MV-4-11 (cell line): ENCODE measurements at regions not wholly inside any gene's neighbourhood (a gene's known extent, or its start where the extent isn't known, plus 50 kb on each side); places are given as distances from the start of the nearest gene placed in this dataset.

ENCODE experiments used
- DNase-seq: peaks from one replicate; lab custom pipeline; 2025; lab: John Stamatoyannopoulos, UW

- peak; percentile 46 for DNase-seq
Observed at GRCh38 chr3:10738688-10739372, 77.2 kb upstream of the SLC6A11 start.

DNA sequence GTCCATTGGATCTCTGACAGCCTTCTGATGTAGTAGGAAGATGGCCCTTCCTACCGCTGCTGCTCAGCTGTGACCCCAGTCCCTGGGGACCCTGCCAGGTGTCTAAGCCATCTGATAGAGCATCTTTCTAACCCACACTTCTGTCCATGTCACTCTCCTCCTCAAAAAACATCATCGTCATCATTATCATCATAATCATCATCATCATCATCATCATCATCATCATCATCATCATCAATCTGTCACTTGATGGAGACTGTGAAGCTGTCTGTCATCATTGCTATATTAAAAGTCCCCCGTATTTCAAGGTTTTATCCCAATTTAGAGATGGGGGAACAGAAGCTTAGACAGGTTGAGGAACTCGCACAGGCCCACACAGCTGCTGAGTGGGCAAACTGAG is 75.1 kb upstream of the SLC6A11 start:
- DNase-seq = no peak

DNA sequence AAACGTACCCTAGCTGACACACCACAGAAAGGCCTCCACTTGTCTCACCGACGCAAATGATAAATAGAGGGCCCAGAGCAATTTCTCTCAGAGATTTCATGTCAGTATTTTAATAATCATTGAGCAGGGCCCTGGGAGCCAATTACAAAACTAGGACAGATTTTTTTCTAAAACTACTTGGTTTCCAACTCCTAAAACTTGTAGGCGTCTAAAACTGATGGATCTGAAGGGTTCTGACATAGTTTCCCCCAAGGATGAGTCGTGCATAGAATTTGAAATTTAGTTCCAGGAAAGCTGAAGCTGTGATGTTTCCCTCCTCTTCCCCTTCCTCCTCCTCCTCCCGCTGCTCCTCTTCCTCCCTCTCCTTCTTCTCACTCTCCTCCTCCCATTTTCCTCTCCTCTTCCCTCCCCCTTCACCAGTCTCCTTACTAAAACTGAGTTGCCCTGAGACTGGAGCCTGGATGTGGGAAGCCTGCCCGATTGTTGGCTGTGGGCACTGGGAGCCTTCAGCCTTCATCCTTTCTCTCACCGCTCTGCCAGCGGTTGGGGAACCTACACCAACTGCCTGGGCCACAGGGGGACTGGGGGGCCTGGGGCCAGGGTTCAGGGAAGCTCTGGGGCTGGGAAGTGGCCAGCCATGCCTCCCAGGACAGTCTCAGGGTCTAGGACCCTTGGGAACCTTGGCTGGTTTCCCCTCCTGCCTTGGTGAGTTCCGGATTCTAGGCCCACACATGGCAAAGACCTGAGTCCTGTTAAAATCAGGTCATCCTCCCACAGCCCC is 73.9 kb upstream of the SLC6A11 start:
- DNase-seq = no peak

- DNase-seq = no peak
Observed at GRCh38 chr3:10743366-10744097, 72.5 kb upstream of the SLC6A11 start.

GRCh38 chr3:10744098-10744465 is 71.9 kb upstream of the SLC6A11 start:
- DNase-seq = peak; percentile 15

DNA sequence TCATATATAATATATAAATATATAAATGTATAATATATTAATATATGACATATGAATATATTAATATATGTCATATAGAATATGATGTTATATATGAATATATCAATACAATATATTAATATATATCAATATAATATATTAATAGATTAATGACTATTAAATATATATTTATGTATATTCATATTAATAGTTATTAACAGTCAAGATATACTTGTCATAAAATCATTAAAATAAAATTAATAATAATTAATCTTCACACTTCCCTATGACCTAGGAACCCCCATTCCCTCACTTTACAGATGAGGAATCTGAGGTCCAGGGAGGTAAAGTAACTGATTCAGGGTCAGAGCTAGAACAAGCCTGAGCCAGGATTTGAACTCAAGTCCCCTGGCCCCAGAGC is 70.6 kb upstream of the SLC6A11 start:
- no peak for DNase-seq

DNA sequence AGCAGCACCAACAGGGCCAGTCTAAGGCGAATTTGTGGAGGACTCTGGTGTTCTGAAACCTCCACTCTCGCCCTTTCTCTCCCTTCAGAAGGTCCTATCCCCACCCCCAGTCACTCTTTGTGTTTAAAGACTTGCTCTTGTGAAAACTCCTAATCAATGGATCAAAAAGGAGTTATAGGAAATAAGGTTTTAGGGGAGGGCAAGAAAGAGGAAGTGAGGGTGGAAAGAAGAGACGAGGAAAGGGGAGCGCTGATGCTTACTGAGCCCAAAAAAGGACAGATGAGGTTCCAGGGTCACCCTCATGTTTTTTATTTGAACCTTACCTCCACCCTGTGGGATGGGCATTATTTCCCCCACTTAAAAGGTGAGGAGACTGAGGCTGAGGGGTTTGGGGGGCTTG is 70.0 kb upstream of the SLC6A11 start:
- DNase-seq = no peak

GRCh38 chr3:10746684-10747083 is 69.3 kb upstream of the SLC6A11 start:
- DNase-seq = no peak

DNA sequence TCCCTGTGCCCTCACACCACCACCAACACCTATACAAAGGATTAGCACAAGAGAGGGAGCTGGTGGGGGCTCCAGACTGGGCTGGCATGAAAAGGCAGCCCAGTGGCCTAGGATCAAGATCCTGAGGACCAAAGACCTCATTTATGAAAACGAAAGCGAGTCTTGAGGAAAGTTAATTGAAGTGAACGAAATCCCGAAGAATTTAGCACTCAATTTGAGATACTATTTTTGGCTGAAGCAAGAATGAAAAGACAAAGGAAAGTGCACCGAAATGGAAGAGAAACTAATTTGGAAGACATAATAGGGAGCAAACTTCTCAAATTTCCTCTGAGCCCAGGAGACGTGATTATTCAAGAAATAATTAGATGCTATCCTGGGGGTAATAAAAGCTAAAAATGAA is 68.7 kb upstream of the SLC6A11 start:
- no peak for DNase-seq

- no peak for DNase-seq
Observed at GRCh38 chr3:10748040-10748439, 68.0 kb upstream of the SLC6A11 start.

DNA sequence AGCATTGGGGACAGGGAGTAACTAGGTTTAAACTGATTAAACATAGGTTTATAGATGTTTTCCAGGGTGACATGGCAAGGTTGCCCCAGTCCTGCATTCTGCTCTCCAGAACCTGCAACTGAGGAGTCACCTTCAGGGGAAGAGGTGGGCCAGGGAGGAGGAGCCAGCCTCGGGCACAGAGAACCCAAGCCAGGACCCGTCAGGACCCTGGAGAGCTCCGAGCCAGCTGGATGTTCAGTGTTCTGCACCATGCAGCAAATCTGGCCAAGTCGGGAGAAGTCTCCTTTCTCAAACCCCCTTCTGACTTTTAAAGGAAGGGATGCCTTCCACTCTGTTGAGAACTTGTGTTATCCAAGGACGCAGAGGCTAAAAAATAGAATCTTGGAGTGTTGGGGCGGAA is 62.1 kb upstream of the SLC6A11 start:
- peak; percentile 7 for DNase-seq

DNA sequence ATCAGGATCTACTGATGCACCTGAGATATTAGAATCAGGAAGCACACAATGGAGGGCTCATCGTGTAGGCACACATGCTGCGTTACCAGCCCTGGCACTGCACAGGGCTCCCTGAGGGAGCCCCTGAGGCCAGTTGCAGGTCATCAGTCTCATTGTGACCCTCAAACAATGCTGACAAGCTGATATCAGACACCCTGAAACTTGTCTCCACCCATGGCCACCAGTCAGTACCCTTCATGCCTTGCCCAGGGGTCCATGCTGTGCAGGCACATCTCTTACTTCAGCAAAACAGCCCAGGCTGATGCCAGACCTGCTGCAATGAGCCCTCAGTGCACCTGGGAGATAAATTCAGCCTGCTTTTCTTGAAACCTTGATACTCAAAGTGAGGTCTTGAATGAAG is 59.5 kb upstream of the SLC6A11 start:
- no peak for DNase-seq

GRCh38 chr3:10757021-10757820 is 58.8 kb upstream of the SLC6A11 start:
- no peak for DNase-seq

DNA sequence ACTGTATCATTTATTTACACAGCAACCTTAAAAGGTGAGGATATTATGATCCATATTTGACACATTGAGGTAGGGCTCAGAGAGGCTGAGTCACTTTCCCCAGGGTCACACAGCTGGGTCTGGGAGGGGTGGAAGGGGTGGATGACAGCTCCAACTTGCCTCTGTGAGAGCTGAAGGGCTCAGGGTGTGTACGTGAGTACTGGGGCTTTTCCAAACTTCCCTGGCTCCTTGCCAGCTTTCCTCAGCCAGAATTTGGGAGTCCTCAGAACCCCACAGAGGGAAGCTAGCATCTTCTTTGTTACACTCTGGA is 58.3 kb upstream of the SLC6A11 start:
- no peak for DNase-seq

DNA sequence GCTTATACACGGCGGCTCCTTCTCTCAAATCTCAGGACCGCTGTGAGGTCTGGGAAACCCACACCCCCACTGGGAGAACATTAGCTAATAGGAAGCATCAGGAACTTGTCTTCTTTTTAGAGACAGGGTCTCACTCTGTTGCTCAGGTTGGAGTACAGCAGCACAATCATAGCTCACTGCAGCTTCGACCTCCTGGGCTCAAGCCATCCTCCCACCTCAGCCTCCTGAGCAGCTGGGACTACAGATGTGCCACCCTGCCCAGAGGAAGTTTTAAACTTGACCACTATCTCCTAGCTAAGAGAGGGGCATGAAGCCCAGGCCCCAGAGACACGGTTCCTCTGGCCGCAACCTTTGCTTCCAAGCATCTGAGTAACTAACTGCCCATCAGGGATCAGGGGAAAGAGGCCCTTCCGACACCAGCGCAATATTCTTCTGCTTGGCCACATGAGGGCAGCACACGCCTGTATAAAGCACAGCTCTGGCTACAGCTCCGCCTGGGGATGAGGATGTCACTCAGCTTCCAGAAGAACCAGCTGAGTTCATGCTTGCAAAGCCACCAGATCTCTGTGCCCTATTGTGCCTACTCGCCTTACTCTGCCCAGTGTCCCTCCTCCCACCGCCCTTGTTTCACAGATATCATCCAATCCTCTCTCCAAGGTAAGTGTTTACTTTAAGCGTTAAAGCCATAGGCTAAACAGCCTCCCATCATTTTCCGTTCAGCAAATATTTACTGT is 57.6 kb upstream of the SLC6A11 start:
- peak; percentile 66 for DNase-seq

GRCh38 chr3:10759495-10759894 is 56.5 kb upstream of the SLC6A11 start:
- no peak for DNase-seq

DNA sequence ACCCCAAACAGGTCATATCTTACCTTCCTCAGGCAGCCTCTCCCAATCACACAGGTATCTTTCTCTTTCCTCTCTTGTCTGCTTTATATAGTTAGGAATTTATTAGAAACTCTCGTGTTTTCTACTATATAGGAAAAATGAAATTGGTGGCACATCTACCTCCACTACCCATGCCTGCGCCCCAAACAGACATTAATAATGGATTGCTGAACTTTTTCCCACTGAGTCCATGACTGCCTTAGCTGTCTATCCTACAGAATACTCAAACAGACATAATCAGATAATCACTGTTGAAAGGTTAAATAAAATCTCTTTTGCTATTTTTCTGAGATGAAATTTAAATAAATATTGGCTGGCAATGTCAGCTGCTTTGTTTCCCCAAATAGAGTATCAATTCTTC is 55.8 kb upstream of the SLC6A11 start:
- no peak for DNase-seq

DNA sequence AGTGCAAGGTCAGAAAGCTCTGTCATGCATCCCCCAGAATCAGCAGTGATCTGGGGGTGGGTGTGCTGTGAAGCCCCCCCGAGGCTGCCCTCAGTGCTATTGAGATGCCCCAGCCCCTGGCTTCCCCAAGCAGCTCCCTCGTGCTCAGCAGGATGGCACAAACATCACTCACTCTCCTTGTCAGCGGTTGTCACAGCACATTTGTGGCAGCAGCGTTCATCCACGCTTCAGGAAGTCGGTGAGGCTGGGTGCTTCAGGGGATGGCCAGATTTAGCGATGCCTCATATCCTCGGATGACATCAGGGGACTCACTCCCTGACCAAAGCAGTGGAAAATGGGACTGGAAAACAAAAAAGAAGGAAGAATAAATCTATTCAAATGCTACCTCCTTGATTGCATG is 54.4 kb upstream of the SLC6A11 start:
- DNase-seq = no peak

DNA sequence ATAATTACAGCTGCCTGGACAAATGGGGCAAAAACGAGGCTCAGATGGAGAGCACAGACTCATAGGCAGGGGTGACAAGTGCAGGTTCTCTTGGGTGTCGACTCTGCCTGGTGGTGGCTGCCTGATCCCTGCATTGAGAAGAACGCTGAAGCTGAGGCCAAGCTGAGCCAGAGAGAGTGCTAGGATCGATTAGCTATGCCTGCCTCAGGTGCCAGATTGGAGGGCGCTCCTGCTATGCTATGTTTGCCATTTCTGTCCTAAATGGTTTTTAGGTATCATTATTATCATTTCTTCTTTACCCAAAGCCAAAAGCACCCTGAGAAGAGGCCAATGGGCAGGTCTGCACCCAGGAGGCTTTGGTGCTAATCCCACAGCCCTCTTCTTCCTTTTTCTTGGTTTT is 53.9 kb upstream of the SLC6A11 start:
- no peak for DNase-seq

GRCh38 chr3:10762611-10763247 is 53.3 kb upstream of the SLC6A11 start:
- DNase-seq = no peak

DNA sequence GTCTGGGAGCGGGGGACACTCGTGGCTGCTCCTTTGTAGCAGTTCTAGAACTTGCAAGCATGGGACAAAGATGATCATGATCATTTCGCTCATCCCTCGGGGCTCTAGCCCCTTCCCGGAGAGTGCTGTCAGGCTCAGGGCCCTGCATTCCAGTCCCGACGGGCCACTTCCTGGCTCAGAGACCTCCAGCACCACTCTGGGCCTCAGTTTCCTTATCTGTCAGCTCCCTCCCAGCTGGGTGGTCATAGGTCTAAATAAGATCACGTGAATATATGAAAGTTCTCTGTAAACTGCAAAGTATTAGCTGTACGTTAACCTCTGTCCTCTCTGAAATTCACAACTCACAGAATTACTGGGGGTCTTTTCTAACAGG is 52.8 kb upstream of the SLC6A11 start:
- no peak for DNase-seq
